ENCODE measurements at regions not wholly inside any gene's neighbourhood (a gene's known extent, or its start where the extent isn't known, plus 50 kb on each side); places are given as distances from the start of the nearest gene placed in this dataset.

- no peak for TF ChIP-seq EGR1 (IDR thresholded peaks at IDR 0.05)
- TF ChIP-seq YY1 (IDR thresholded peaks at IDR 0.05; ENCODE audit: low read depth) = no peak
- no peak for TF ChIP-seq CREB1 (IDR thresholded peaks at IDR 0.05; ENCODE audit: low read depth)
- no peak for TF ChIP-seq NFIC (IDR thresholded peaks at IDR 0.05)
Measured at GRCh38 chr14:27013678-27014077, 415.8 kb upstream of the NOVA1 start.

- no peak for TF ChIP-seq TAF1 (IDR thresholded peaks at IDR 0.05; ENCODE audit: low read depth)
- TF ChIP-seq YY1 (IDR thresholded peaks at IDR 0.05; ENCODE audit: low read depth) = no peak
- no peak for TF ChIP-seq FOXM1 (IDR thresholded peaks at IDR 0.05; ENCODE audit: borderline replicate concordance, low read depth)
- no peak for TF ChIP-seq NFIC (IDR thresholded peaks at IDR 0.05)
- no peak for TF ChIP-seq CEBPB (IDR thresholded peaks at IDR 0.05)
- no peak for TF ChIP-seq TEAD4 (IDR thresholded peaks at IDR 0.05)
- TF ChIP-seq MAX (IDR thresholded peaks at IDR 0.05) = no peak
- TF ChIP-seq EGR1 (IDR thresholded peaks at IDR 0.05) = no peak
- no peak for TF ChIP-seq CREB1 (IDR thresholded peaks at IDR 0.05; ENCODE audit: low read depth)
- TF ChIP-seq TCF12 (IDR thresholded peaks at IDR 0.05; ENCODE audit: low read depth) = no peak
- no peak for TF ChIP-seq EP300 (IDR thresholded peaks at IDR 0.05; ENCODE audit: borderline replicate concordance)
- no peak for TF ChIP-seq ZBTB7A (IDR thresholded peaks at IDR 0.05; ENCODE audit: low read depth)
- no peak for TF ChIP-seq USF1 (IDR thresholded peaks at IDR 0.05)
- TF ChIP-seq REST (IDR thresholded peaks at IDR 0.05; ENCODE audit: low read depth) = no peak
- TF ChIP-seq RAD21 (IDR thresholded peaks at IDR 0.05; ENCODE audit: low read depth) = no peak
Measured at GRCh38 chr14:27015065-27015464, 417.2 kb upstream of the NOVA1 start.

GRCh38 chr14:27025648-27026047 is 427.8 kb upstream of the NOVA1 start:
- TF ChIP-seq USF1 (IDR thresholded peaks at IDR 0.05) (no peak), NFIC (IDR thresholded peaks at IDR 0.05) (no peak), TAF1 (IDR thresholded peaks at IDR 0.05; ENCODE audit: low read depth) (no peak), EGR1 (IDR thresholded peaks at IDR 0.05) (no peak), TEAD4 (IDR thresholded peaks at IDR 0.05) (no peak), ZBTB7A (IDR thresholded peaks at IDR 0.05; ENCODE audit: low read depth) (no peak), CEBPB (IDR thresholded peaks at IDR 0.05) (no peak), YY1 (IDR thresholded peaks at IDR 0.05; ENCODE audit: low read depth) (no peak), TCF12 (IDR thresholded peaks at IDR 0.05; ENCODE audit: low read depth) (no peak), EP300 (IDR thresholded peaks at IDR 0.05; ENCODE audit: borderline replicate concordance) (no peak), FOXM1 (IDR thresholded peaks at IDR 0.05; ENCODE audit: borderline replicate concordance, low read depth) (no peak)

GRCh38 chr14:27026097-27026496 is 428.3 kb upstream of the NOVA1 start:
- no peak for TF ChIP-seq CEBPB (IDR thresholded peaks at IDR 0.05)
- TF ChIP-seq EP300 (IDR thresholded peaks at IDR 0.05; ENCODE audit: borderline replicate concordance) = no peak
- no peak for TF ChIP-seq USF1 (IDR thresholded peaks at IDR 0.05)
- no peak for TF ChIP-seq EGR1 (IDR thresholded peaks at IDR 0.05)
- TF ChIP-seq YY1 (IDR thresholded peaks at IDR 0.05; ENCODE audit: low read depth) = no peak
- no peak for TF ChIP-seq FOXM1 (IDR thresholded peaks at IDR 0.05; ENCODE audit: borderline replicate concordance, low read depth)
- no peak for TF ChIP-seq NFIC (IDR thresholded peaks at IDR 0.05)
- no peak for TF ChIP-seq CREB1 (IDR thresholded peaks at IDR 0.05; ENCODE audit: low read depth)
- no peak for TF ChIP-seq ZBTB7A (IDR thresholded peaks at IDR 0.05; ENCODE audit: low read depth)
- no peak for TF ChIP-seq RAD21 (IDR thresholded peaks at IDR 0.05; ENCODE audit: low read depth)
- TF ChIP-seq REST (IDR thresholded peaks at IDR 0.05; ENCODE audit: low read depth) = no peak
- TF ChIP-seq TCF12 (IDR thresholded peaks at IDR 0.05; ENCODE audit: low read depth) = no peak
- no peak for TF ChIP-seq MAX (IDR thresholded peaks at IDR 0.05)
- TF ChIP-seq TAF1 (IDR thresholded peaks at IDR 0.05; ENCODE audit: low read depth) = no peak
- no peak for TF ChIP-seq TEAD4 (IDR thresholded peaks at IDR 0.05)

- peak; percentile 51; the same call in 1 of the 2 replicates for TF ChIP-seq TEAD4 (IDR thresholded peaks at IDR 0.05)
- no peak for TF ChIP-seq NFIC (IDR thresholded peaks at IDR 0.05)
Measured at GRCh38 chr14:27040552-27040951, 442.7 kb upstream of the NOVA1 start.

GRCh38 chr14:27049701-27050100 is 451.9 kb upstream of the NOVA1 start:
- TF ChIP-seq TCF12 (IDR thresholded peaks at IDR 0.05; ENCODE audit: low read depth) (no peak), CEBPB (IDR thresholded peaks at IDR 0.05) (no peak), EGR1 (IDR thresholded peaks at IDR 0.05) (no peak), EP300 (IDR thresholded peaks at IDR 0.05; ENCODE audit: borderline replicate concordance) (no peak)
